Psoas muscle (tissue), 7 donors: ENCODE measurements at regions not wholly inside any gene's neighbourhood (a gene's known extent, or its start where the extent isn't known, plus 50 kb on each side); places are given as distances from the start of the nearest gene placed in this dataset.

ENCODE experiments used
- ATAC-seq, 4 donors: fragments of 200-7000 bp; cut with Tn5 transposase; one replicate each; pipeline ENCODE4 v1.9.1; 2020; ENCODE audit warnings: moderate library complexity in 3 of 4, mild to moderate bottlenecking in 2 of 4
- DNase-seq, 2 donors: peaks; one replicate each; pipeline ENCODE4 v3.0.0-alpha.2; 2020
- H3K27ac ChIP-seq: fragments of 200-600 bp; one replicate; pipeline ENCODE4 v1.8.0; 2022
- H3K27me3 ChIP-seq, 3 donors: fragments of 200-600 bp in 1 of 3; one replicate each; pipeline versions ENCODE4 v1.6.1 to v1.8.0; 2013 to 2022; ENCODE audit warnings: low read length in 2 of 3, mild to moderate bottlenecking in 2 of 3, moderate library complexity in 1 of 3; ENCODE audit not compliant: insufficient read depth in 3 of 3
- H3K36me3 ChIP-seq, 2 donors: fragments of 200-600 bp in 1 of 2; one replicate each; pipeline versions ENCODE4 v1.6.1 to v1.8.0; 2013 to 2022; ENCODE audit warnings: low read depth in 1 of 2, mild to moderate bottlenecking in 1 of 2, moderate library complexity in 1 of 2; ENCODE audit not compliant: insufficient read depth in 1 of 2
- H3K4me1 ChIP-seq: fragments of 200-600 bp; one replicate; pipeline ENCODE4 v1.8.0; 2022
- H3K4me3 ChIP-seq: fragments of 200-600 bp; one replicate; pipeline ENCODE4 v1.8.0; 2022; ENCODE audit warnings: mild to moderate bottlenecking
- H3K9me3 ChIP-seq: fragments of 200-600 bp; one replicate; pipeline ENCODE4 v1.8.0; 2022
- WGBS, 3 donors: extraction: QIAGEN DNeasy Blood & Tissue Kit; methylation state at CpG; one replicate each; pipeline versions ENCODE4 v1.1.6 to v1.1.7; 2013; 5-methylcytosine and 5-hydroxymethylcytosine counted together
- intact Hi-C, 2 donors: fragments of 100-400 bp; cut with DNase I; formaldehyde crosslinking; loops; one replicate each; pipeline versions ENCODE4 v1.11.0 to v1.14.2; 2022
- TF ChIP-seq, protein P1 (sequence below): fragments of 200-600 bp; IDR thresholded peaks from one replicate; pipeline ENCODE4 v1.8.0; 2022; ENCODE audit warnings: antibody characterized with exemption
- donor health status: healthy with polysubstance abuse.
- donor health status: DM: no; HTN: no; CAD: no; lungs with moderate emphysema.
- donor health status: Bipolar disorder and iron deficiency.
- donor health status: healthy.
- donor health status: DM: yes; HTN: yes; CAD: no.
- donor health status: DM: no; HTN: no; CAD: no.
- donor health status: DM: yes; HTN: yes; CAD: no.

DNA sequence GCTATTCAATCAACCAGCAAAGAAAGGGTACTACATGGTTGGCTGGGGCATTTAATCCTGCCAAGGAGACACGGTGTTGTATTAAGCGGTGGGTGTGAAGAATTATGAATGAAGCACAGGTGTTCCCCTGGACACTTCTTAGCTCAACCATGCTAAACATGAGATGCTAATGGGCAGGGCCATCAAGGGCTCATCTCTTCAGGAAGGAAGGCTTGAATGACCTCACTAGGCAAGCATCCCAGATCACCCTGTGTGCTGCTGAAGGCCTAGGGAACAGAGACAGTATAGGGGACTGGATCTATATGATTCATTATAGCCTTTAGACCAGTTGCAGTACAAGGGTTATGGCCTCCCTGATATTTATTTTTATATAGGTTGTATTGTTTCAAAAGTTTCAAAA lies 221.3 kb upstream of the SLCO3A1 start:
- 40 to 46% (median 40%) methylated on average over 2 of the region's 2 CpGs for WGBS, 3 donors
- intact Hi-C loops, result no loop called here
- Histone ChIP-seq H3K36me3 (no peaks in the 10 kb centered on the region), H3K9me3 (peaks cover 5% of the 10 kb centered on the region), H3K27ac (no peak overlapping the region), H3K4me3 (no peak overlapping the region), H3K27me3 (no peaks in the 10 kb centered on the region), H3K4me1 (peaks cover 8% of the 10 kb centered on the region)
- ATAC-seq (no peak), DNase-seq (no peak)
- TF ChIP-seq, protein P1, sequence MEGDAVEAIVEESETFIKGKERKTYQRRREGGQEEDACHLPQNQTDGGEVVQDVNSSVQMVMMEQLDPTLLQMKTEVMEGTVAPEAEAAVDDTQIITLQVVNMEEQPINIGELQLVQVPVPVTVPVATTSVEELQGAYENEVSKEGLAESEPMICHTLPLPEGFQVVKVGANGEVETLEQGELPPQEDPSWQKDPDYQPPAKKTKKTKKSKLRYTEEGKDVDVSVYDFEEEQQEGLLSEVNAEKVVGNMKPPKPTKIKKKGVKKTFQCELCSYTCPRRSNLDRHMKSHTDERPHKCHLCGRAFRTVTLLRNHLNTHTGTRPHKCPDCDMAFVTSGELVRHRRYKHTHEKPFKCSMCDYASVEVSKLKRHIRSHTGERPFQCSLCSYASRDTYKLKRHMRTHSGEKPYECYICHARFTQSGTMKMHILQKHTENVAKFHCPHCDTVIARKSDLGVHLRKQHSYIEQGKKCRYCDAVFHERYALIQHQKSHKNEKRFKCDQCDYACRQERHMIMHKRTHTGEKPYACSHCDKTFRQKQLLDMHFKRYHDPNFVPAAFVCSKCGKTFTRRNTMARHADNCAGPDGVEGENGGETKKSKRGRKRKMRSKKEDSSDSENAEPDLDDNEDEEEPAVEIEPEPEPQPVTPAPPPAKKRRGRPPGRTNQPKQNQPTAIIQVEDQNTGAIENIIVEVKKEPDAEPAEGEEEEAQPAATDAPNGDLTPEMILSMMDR, result no peak

DNA sequence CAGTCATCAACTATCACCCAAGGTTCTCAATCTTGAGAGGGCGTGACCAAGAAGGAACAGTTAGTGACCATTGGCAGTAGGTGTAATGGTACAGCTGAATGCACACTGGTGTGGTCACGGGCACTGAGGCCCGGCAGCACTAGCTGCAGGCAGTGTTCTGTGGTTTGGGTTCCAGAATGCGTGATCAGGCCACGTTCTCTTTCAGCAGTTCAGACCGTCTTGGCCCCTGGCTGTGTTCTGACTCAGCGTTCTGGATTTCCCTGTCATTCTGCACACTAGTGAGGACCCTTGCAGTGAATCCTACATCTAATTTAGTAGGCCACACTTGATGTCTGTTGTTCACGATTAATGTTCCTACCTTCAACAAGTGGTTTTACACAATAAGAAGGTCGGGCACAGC lies 220.5 kb upstream of the SLCO3A1 start:
- 89 to 91% (median 89%) methylated on average over 9 of the region's 9 CpGs for WGBS, 3 donors
- TF ChIP-seq, protein P1, result no peak

DNA sequence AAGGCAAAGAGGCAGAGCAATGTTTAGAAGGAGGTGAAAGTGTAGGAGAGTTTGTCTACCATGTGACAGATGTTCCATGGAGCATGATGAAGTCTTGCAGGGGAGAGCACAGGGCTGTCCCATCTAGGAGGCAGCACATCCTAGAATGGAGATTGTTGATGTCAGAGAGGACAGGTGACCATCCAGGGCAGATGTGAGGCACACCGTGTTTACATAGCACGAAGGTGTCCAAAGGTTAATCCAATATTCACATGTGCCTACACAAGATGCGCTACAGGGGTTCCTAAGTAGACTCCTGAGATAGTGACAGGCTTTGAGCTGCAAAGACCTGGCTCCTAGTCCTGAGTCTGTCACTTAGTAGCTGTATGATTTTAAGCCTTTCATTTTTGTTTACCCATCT lies 219.3 kb upstream of the SLCO3A1 start:
- Histone ChIP-seq H3K4me3 (no peak overlapping the region), H3K27me3 (no peaks in the 10 kb centered on the region), H3K27ac (no peak overlapping the region), H3K36me3 (no peaks in the 10 kb centered on the region), H3K4me1 (no peaks in the 10 kb centered on the region), H3K9me3 (peaks cover under 1% of the 10 kb centered on the region)
- DNase-seq, result no peak
- WGBS, 3 donors, result 92 to 98% (median 95%) methylated on average over 3 of the region's 3 CpGs
- TF ChIP-seq, protein P1, result no peak
- ATAC-seq, result no peak
- intact Hi-C loops, result no loop called here

More for the DNA sequence above, 220.5 kb upstream of the SLCO3A1 start:
- Histone ChIP-seq H3K27ac (no peak overlapping the region), H3K4me3 (no peak overlapping the region), H3K36me3 (no peaks in the 10 kb centered on the region), H3K4me1 (peaks cover 2% of the 10 kb centered on the region), H3K9me3 (peaks cover 5% of the 10 kb centered on the region), H3K27me3 (no peaks in the 10 kb centered on the region)
- ATAC-seq (no peak), DNase-seq (no peak)
- intact Hi-C loops, result no loop called here

DNA sequence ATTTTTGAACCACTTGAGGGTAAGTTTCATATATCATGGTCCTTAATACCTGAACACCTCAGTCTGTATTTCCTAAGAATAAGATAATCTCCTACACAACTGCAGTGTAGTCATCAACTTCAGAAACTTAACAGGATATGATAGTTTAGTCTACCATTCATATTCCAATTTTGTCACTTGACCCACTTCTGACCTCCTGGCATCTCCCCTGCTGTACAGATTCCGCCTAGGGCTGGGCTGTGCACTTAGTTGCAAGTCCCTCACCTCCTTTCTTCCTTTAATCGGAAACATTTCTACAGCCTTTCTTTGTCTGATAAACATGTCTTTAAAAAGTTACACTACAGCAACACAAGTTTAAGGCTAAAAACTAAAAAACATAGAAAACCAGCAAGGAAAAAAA lies 218.4 kb upstream of the SLCO3A1 start:
- 63 to 67% (median 64%) methylated on average over 2 of the region's 2 CpGs for WGBS, 3 donors

DNA sequence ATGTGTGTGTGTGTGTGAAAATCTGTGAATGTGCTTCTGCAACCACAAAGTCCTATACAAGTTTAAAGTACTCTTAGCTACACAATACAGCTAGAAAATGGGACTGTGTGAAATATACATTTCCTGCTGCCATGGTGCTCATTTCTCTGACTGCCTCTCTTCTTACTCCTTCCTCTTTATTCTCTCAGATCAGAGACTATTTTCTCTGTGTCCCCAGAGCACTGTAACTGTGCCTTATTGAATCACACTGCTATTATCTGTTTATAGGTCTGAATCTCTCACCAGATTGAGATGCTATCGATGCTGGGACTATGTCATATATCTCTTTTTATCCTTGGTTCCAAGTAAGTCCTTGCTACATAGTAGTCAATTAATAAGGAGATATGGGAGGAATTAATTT lies 217.9 kb upstream of the SLCO3A1 start:
- peaks cover 5% of the 10 kb centered on the region for H3K9me3 ChIP-seq
- DNase-seq (no peak), ATAC-seq (no peak)
- no peak overlapping the region for H3K27ac ChIP-seq
- H3K4me1 ChIP-seq, result no peaks in the 10 kb centered on the region
- no peaks in the 10 kb centered on the region for H3K27me3 ChIP-seq
- no peak overlapping the region for H3K4me3 ChIP-seq
- intact Hi-C loops, result no loop called here
- H3K36me3 ChIP-seq, result no peaks in the 10 kb centered on the region
- TF ChIP-seq, protein P1, result no peak
- WGBS, 3 donors, result 74 to 93% (median 82%) methylated on average over 1 of the region's 1 CpG

More for the DNA sequence above, 218.4 kb upstream of the SLCO3A1 start:
- no peaks in the 10 kb centered on the region for H3K27me3 ChIP-seq
- ATAC-seq (peak in 1 of 4 donors; percentile 57), DNase-seq (no peak)
- H3K36me3 ChIP-seq, result no peaks in the 10 kb centered on the region
- H3K9me3 ChIP-seq, result peaks cover 5% of the 10 kb centered on the region
- H3K27ac ChIP-seq, result no peak overlapping the region
- intact Hi-C loops, result no loop called here
- H3K4me3 ChIP-seq, result no peak overlapping the region
- TF ChIP-seq, protein P1, result no peak
- no peaks in the 10 kb centered on the region for H3K4me1 ChIP-seq
